K562 (cell line): ENCODE measurements at regions not wholly inside any gene's neighbourhood (a gene's known extent, or its start where the extent isn't known, plus 50 kb on each side); places are given as distances from the start of the nearest gene placed in this dataset.

Experiments
- MEF2A ChIP-seq: IDR thresholded peaks from 2 replicates; pipeline ENCODE4 v1.6.1; 2011; ENCODE audit warnings: low read depth, mild to moderate bottlenecking, low read length, moderate library complexity; ENCODE audit not compliant: control insufficient read depth
- TF ChIP-seq, protein P1 (sequence below), 3 experiments: IDR thresholded peaks in 2 of 3; conservative IDR thresholded peaks in 1 of 3; 2 replicates each; pipeline ENCODE4 v1.5.1; 2011 to 2012; ENCODE audit warnings: low read length in 3 of 3, mild to moderate bottlenecking in 3 of 3, control low read depth in 2 of 3, improper control_type of control experiment in 1 of 3, inconsistent platforms in 1 of 3, low read depth in 1 of 3, mixed read lengths in 1 of 3, moderate library complexity in 1 of 3; ENCODE audit not compliant: insufficient read depth in 2 of 3
- TF ChIP-seq, protein P2 (sequence below), 2 experiments: fragments of 450-650 bp in 1 of 2; sonication (generic) in 1 of 2; formaldehyde crosslinking in 1 of 2; IDR thresholded peaks in 1 of 2; conservative IDR thresholded peaks in 1 of 2; 2 replicates each; pipeline versions ENCODE4 v1.6.1 to v1.8.1; 2016 to 2023; ENCODE audit warnings: mild to moderate bottlenecking in 2 of 2, moderate library complexity in 2 of 2, inconsistent platforms in 1 of 2, missing genetic modification reagents in 1 of 2

DNA sequence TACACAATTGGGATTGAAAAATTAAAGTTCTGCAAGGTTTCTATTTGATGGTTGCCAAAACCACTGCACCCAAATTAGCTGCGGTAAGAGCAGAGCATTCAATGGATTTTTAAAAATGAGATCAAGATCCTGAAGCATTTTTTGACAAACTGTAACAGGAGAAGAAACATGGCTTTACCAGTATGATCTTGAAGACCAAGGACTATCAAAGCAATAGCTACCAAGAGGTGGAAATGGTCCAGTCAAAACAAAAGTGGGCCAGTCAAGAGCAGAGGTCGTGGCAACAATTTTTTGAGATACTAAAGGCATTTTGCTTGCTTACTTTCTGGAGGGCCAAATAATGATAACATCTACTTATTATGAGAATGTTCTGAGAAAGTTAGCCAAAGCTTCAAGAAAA lies 186.8 kb downstream of the RDH14 start:
- TF ChIP-seq, protein P1, sequence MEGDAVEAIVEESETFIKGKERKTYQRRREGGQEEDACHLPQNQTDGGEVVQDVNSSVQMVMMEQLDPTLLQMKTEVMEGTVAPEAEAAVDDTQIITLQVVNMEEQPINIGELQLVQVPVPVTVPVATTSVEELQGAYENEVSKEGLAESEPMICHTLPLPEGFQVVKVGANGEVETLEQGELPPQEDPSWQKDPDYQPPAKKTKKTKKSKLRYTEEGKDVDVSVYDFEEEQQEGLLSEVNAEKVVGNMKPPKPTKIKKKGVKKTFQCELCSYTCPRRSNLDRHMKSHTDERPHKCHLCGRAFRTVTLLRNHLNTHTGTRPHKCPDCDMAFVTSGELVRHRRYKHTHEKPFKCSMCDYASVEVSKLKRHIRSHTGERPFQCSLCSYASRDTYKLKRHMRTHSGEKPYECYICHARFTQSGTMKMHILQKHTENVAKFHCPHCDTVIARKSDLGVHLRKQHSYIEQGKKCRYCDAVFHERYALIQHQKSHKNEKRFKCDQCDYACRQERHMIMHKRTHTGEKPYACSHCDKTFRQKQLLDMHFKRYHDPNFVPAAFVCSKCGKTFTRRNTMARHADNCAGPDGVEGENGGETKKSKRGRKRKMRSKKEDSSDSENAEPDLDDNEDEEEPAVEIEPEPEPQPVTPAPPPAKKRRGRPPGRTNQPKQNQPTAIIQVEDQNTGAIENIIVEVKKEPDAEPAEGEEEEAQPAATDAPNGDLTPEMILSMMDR (IDR thresholded peaks at IDR 0.05 in 2 of 3, conservative IDR thresholded peaks at IDR 0.05 in 1 of 3; ENCODE audit: insufficient read depth in 2 of 3, low read depth in 1 of 3, low read length in 3 of 3), result no peak
- TF ChIP-seq, protein P2, sequence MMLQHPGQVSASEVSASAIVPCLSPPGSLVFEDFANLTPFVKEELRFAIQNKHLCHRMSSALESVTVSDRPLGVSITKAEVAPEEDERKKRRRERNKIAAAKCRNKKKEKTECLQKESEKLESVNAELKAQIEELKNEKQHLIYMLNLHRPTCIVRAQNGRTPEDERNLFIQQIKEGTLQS (IDR thresholded peaks at IDR 0.05), result no peak
- TF ChIP-seq, protein P2 (CRISPR knock-in tag; conservative IDR thresholded peaks at IDR 0.05), result no peak
- no peak for TF ChIP-seq MEF2A
